ENCODE measurements at regions not wholly inside any gene's neighbourhood (a gene's known extent, or its start where the extent isn't known, plus 50 kb on each side); places are given as distances from the start of the nearest gene placed in this dataset.
"Not testable (repeated sequence)": the region's sequence is repeated elsewhere in the genome, so short reads cannot be mapped to it uniquely, and the experiment has no call there.

DNA sequence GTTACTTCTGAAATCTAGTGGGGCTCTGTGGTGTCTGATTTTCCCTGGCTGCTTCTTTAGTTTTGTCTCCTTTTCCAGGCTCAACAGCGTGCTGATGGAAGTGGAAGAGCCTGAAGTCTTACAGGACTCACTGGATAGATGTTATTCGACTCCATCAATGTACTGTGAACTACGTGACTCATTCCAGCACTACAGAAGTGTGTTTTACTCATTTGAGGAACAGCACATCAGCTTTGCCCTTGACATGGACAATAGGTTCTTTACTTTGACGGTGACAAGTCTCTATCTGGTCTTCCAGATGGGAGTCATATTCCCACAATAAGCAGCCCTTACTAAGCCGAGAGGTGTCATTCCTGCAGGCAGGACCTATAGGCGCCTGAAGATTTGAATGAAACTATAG lies 51.1 kb downstream of the NBPF8 start:
- TF ChIP-seq CTCF (IDR thresholded peaks at IDR 0.05; ENCODE audit: low read depth, low read length, missing input control); JUND (IDR thresholded peaks at IDR 0.05); ATF3 (IDR thresholded peaks at IDR 0.05): not testable (repeated sequence)
- TF ChIP-seq, protein P1, sequence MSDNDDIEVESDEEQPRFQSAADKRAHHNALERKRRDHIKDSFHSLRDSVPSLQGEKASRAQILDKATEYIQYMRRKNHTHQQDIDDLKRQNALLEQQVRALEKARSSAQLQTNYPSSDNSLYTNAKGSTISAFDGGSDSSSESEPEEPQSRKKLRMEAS (IDR thresholded peaks at IDR 0.05): not testable (repeated sequence)

All from liver (tissue), 3 donors.